Choroid plexus epithelial cell (primary cell): ENCODE measurements at regions not wholly inside any gene's neighbourhood (a gene's known extent, or its start where the extent isn't known, plus 50 kb on each side); places are given as distances from the start of the nearest gene placed in this dataset.

Source experiments
- DNase-seq: peaks from one replicate; pipeline ENCODE4 v3.0.0-alpha.2; 2010; ENCODE audit warnings: low read depth
- H3K4me3 ChIP-seq: 2 replicates; pipeline ENCODE4 v1.5.1; 2011; ENCODE audit warnings: low read depth, mild to moderate bottlenecking, control low read depth, low read length, moderate library complexity
- CTCF ChIP-seq: conservative IDR thresholded peaks from 2 replicates; pipeline ENCODE4 v1.5.1; 2011; ENCODE audit warnings: low read depth, mild to moderate bottlenecking, control low read depth, inconsistent platforms, low read length, moderate library complexity

GRCh38 chr12:4822572-4822971 is 87.1 kb upstream of the KCNA1 start:
- H3K4me3 ChIP-seq = no peak overlapping the region
- TF ChIP-seq CTCF = no peak
- DNase-seq = no peak

GRCh38 chr12:4824380-4824779 is 85.3 kb upstream of the KCNA1 start:
- H3K4me3 ChIP-seq = no peak overlapping the region
- DNase-seq = peak; percentile 33
- TF ChIP-seq CTCF = no peak

GRCh38 chr12:4825011-4825858 is 84.5 kb upstream of the KCNA1 start:
- no peak overlapping the region for H3K4me3 ChIP-seq
- TF ChIP-seq CTCF = no peak
- DNase-seq = no peak

- no peak for DNase-seq
- H3K4me3 ChIP-seq = no peak overlapping the region
- TF ChIP-seq CTCF = no peak
These were observed 82.8 kb upstream of the KCNA1 start for GRCh38 chr12:4826909-4827308.

- no peak for DNase-seq
- H3K4me3 ChIP-seq = no peak overlapping the region
- no peak for TF ChIP-seq CTCF
These were observed 81.5 kb upstream of the KCNA1 start for GRCh38 chr12:4828176-4828575.

GRCh38 chr12:4829161-4829792 is 80.4 kb upstream of the KCNA1 start:
- TF ChIP-seq CTCF = no peak
- H3K4me3 ChIP-seq = no peak overlapping the region
- DNase-seq = no peak

GRCh38 chr12:4829793-4830162 is 79.9 kb upstream of the KCNA1 start:
- no peak for DNase-seq
- TF ChIP-seq CTCF = no peak
- H3K4me3 ChIP-seq = no peak overlapping the region
